ENCODE measurements at regions not wholly inside any gene's neighbourhood (a gene's known extent, or its start where the extent isn't known, plus 50 kb on each side); places are given as distances from the start of the nearest gene placed in this dataset.

DNA sequence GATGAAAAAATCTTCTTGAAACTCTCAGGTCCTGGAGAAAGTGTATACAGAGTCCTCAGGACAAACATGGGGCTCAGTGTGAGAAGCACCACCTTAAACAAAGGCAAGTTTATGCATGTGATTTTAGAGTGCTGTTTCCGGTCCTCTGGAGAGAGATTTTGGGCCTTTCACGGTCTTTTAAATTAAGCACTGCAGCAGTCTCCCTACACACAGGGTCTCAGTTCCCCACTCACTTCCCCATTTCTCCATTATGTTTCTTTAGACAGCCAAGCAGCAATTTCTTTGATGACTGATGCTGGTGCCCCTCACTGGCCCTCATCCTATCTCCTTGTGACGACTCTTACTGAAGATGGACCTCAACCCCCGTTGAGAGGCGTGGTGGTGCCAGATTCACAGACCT, 220.2 kb upstream of the CLINT1 start:
- DNase-seq (ENCODE audit: low read depth in 2 of 2, low spot score in 1 of 2) = no peak

DNA sequence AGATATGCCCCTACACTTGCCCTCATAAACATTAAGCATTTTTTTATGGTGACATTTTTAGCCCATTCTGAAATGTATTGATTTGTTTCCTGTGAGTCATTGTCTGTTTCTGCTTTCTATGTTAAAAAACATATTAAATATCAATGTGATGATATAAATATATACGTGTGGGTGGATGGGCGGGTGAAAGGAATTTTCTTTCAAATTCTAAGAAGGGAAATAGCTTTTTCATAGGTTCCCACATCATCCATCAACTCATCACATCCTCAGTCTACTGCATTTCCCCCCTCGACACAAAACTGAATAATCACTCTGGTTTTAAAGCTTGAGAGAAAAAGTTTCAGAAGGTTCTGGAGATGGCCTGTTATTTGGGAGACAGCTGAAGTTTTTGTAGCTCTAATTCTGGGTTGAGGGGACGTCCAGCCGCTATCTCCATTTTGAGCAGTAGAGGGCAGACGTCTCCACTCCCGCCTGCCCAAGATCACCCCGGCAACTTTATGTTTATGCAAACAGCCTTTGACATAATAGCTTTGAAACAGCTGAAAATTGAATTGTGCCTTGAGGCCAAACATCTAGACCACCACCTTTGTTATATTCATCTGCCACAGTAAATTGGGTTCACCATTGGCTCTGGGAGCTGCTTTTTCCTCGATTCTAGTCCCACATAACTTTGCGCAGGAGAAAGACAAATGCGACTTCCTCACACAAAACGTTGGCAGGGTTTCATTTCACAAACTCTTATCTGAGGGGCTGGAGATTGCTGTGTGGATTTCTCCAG, 216.2 kb upstream of the CLINT1 start:
- DNase-seq (ENCODE audit: low read depth in 2 of 2, low spot score in 1 of 2) = peak in 1 of 2 donors; percentile 6

DNA sequence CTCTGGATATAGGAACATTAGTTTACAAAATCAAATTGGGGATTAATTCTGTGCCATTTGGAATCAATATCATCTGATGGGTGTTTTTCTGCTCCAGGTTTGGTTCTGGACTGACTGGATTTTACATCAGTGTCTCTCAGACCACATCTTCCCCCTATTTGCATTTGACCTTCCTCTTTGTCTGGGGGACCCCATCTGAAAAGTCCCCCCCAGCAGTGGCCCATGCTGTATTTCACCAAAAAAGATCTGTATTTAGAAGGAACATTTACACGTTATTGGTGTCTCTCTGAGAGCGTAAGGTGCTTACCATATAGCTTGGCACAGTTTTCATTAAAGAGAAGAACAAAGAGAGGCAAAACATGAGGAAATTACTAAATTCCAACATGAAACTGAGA, 215.6 kb upstream of the CLINT1 start:
- no peak for DNase-seq (ENCODE audit: low read depth in 2 of 2, low spot score in 1 of 2)

DNA sequence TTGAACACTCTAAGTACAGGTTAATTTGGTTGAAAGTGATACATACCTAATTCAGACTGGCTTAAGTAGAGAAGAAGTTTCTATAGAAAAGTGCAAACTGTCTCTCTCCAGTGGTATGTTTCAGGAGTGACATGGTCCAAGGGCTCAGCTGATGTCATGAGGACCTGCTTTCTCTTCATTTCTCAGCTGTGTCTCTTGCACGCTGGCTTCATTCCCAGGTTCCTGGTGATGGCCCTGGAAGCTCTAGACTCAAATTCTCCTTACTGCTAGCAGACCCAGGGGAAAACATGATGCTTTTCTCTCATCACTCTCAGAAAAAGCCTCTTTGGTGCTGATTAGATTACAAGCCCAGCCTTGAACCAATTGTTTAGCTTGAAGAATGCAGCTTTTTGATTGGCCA, 211.9 kb upstream of the CLINT1 start:
- no peak for DNase-seq (ENCODE audit: low read depth in 2 of 2, low spot score in 1 of 2)

DNA sequence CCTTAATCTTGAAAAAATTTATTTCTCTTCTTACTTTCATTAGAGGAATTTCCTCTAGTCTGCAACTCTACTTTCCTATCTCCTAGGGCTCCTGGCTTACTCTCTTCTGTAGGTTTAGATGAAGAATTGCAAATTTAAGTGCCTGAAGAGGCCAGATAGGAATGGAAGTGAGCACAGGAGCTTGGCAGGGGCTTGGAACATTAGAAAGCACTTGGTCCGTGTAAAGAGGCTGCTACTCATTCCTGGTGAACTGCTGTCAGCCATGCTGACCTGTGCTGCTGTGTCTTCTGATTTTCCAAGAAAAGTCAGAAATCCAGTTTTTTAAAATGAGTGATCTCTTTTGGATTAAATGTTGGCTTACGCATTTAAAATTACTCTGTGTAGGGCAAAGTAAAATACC, 210.9 kb upstream of the CLINT1 start:
- DNase-seq (ENCODE audit: low read depth in 2 of 2, low spot score in 1 of 2) = no peak

DNA sequence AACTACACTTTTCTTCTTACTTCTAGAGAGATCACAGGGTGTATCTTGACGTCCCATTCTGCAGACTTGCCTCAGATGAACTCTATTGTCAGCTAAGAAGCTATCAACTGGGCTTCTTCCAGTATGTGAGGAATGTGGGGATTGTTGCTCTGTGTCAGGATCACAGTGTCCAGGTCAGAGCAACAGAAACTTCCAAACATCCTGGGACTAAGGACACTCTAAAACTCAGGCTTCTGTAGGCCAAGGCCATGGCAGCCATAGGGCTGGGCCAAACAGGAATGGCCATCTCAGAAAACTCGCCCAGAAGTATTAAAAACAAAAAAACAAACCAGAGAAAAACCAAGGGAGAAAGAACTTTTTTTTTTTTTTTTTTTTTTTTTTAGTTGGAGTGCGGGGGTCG, 210.0 kb upstream of the CLINT1 start:
- DNase-seq (ENCODE audit: low read depth in 2 of 2, low spot score in 1 of 2) = no peak

DNA sequence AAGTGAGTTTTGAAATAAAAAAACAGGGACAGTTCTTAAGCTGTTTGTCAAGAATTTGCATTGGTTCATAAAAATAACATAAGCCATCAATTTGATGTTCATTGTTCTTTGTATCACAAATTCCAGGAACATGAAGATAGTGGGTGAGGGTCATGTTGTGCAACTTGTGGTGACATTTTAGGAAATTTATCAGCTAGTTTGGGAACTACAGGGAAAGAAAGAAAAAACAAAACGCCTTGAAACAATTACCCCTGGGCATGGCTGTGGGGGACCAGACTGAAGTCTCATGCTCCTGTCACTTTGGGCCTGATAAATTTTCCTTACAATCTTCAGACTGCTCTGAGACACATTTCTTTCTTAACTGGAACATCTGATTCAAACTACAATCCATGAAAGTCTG, 207.1 kb upstream of the CLINT1 start:
- DNase-seq (ENCODE audit: low read depth in 2 of 2, low spot score in 1 of 2) = no peak

DNA sequence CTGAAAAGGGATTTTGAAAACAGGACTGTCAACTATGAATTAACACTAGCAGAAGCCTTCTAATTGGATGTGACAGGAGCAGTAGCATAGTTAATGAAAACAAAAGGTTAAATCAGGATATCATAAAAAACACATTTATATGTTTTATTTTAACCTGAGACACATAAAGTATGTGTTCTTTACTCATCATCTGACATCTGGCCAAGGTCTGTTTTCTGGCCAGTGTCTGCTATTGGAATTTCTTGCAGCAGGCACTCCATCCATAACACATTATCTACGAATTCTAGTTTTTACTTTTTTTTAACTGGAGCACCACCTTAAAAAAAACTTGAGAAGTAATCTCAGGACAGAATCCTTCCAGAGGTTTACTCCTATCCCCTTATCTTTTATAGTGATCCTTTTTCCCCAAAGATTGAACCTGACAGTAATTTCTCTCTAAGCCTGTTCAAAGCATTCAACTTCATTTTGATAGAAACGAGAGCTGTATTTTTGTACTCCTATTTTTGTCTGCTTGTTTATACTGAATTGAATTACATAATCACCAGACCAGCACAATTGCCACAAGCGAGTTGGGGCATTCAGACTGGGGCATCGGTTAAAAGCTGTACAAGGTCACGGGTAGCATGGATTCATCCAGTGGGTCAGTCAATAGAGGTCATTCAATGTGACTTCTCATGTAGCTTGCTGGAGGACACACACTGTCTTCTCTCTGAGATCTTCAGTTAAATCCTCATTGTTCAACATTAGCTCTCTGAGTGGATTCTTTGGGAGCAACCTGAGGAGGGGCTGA, 205.6 kb upstream of the CLINT1 start:
- DNase-seq (ENCODE audit: low read depth in 2 of 2, low spot score in 1 of 2) = no peak

DNA sequence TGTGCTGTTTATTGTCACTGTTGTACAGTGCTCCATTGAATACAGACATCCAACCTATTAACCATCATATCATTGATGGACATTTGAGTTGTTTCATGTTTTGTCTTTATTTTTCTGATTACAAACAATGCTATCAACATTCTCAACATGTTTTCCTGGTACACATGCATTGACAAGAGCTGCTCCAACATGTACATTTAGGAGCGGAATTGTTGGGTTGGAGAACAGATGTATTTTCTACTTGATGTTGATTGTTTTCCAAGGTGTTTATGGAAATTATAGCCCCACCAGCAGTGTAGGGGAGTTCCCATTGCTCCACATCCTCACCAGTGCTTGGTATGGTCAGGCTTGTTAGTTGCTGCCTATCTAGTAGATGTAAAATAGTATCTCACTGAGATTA, 204.1 kb upstream of the CLINT1 start:
- no peak for DNase-seq (ENCODE audit: low read depth in 2 of 2, low spot score in 1 of 2)

DNA sequence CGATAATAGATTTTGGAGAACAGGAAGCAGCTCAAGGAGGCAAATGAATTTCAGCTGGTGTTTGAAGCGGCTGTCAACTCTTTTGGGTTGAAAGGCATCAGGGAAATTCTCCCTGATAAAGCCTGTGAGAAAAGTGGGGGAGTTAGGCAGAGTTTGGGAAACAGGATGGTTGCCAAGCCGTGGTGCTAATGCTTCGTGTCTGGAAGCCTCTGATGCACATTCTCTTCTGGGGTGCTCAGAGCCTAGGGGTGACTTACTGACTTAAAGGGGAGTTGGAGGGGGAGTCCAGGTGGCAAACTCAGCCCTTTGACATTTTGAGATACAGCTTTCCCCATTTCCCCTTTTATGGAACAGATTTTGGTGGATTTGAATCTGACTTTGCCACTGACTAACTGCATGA, 202.5 kb upstream of the CLINT1 start:
- DNase-seq (ENCODE audit: low read depth in 2 of 2, low spot score in 1 of 2) = no peak

DNA sequence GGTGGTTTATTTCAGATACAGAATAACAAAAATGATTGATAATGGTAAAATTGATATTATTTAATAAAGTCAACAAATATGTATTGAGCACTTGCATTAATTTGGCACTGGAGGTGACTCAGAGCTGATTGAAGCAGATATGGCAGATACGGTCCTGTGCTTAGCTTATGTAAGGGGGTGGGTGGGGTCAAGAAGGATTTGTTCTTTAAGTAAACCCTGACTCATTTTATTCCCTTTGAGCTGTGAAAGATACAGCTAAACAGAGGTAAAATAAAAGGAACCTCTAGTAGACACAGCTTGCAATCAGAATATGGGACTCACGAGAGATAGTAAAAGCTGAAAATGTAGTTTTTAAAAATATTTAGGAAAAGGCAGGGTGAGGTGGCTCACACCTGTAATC, 201.3 kb upstream of the CLINT1 start:
- no peak for DNase-seq (ENCODE audit: low read depth in 2 of 2, low spot score in 1 of 2)

DNA sequence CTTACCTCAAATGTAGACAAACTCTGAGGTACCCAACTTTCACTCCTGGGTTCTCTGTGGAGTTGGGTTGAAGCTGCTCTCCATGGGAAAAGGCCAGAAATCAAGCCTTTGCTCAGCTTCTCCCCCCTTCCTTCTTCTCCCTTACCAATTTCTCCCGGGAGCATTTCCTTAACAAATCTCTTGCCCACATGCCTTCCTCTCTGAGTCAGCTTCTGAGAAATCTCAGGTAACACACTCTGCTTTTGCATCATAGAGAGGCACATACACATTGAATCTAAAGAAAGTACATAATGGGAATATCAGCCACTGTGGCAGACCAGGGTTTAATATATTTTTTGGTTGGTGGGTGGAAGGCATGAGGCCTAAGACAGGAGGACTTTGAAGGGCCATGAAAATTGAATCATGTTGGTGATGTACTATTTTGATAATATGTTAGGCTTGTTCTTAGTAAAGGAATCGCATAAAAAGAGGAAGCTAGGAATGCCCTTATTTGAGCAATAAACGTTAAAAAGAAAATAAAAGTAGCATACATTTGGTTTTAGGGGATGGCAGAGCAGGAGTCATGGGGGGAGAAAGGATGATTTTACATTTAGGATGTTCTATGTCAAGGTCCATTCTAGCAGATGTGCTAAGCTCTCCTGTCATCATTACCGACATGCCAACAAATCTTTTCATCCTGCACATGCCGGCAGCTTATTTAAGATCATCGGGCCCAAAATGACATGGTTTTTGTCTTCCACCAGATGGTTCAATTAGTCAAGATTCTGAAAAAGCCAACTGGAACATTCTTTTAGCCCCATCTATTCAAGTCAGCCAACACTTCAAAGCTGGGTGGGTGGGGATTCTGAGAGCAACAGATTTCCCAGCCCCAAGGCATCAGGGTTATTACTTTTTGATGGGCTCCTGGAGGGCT, 199.5 kb upstream of the CLINT1 start:
- no peak for DNase-seq (ENCODE audit: low read depth in 2 of 2, low spot score in 1 of 2)

DNA sequence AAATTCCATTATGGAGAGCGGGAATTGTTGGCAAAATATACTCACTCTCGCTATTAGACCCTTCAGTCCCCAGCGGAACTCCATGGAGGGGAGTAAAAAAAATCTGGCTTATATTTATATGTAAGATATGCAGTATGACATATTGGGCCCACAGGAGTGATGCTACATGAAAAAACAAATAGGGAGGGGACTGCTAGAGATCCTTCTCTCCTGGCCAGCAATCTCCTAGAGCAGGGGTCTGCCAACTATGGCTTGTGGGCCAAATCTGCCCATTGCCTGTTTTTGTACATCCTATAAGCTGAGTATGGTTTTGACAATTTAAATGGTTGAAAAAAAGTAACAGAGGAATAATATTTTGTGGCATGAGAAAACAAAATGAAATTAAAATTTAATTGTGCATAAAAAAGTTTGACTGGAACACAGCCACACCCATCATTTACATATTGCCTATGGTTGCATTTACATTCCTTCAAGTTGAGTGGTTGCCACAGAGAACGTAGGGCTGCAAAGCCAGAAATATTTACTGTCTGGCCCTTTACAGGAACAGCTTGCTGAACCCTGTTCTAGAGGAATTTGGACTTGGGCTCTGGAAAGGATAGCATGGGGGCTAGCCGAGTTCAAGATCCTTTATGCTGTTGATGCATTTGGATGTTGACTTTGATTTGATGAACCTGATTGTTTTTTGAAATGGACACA, 197.3 kb upstream of the CLINT1 start:
- DNase-seq (ENCODE audit: low read depth in 2 of 2, low spot score in 1 of 2) = no peak

DNA sequence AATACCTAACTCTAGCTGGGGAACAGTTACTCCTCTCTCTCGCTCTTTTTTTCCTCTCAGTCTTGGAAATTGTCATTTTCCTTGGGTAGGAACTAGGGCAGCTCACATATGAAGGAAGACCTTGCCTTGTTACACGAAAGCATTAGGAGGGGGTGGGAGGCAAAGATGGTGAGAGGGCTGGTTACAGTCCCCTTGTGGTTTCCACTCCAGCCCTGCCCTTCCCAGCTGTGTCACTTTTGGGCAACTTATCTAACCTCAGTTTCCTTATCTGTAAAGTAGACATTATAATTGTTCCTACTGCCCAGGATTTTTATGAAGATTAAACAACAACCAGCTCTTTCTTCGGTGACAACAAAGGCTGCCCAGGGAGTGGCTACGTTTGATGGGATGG, 196.2 kb upstream of the CLINT1 start:
- no peak for DNase-seq (ENCODE audit: low read depth in 2 of 2, low spot score in 1 of 2)

DNA sequence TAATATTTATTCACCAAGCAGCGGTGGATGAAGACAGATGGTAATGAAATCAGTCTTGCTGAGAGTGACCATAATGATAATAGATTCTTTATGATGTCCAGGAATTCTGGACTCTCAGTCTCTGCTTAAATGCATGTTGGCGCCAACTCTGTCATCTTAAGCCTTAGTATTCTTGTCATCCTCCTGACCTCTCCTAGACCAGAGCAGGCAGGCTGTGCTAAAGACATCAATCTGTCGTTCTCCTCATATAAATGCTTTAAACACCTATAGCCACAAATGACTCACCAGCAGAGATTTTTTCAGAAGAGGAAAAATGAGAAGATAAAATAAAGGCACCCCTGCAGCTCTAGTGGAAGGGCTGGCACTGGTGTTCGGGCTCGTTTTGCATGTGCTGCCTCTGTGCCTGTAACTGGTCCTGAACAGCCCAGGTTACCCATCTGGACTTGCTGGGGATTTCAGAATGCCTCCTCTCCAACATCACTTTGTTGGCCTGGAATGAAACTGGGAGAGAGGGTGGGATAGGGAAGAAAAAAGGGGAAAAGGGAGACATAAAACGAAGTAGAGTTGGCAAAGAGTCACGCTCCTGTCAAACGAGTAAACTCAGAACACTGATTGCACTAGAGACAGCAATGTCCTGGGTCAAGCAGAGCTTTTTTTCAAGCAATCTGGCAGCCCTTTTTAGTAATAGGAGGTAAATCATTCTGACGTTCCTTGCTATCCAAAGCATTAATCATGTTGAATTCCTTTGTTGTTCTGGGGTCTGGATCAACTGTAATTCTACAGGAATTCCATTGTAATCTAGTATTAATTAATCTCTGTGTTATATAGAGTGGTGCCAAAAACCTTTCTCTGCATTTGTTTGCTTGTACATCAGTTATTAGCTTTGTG, 195.5 kb upstream of the CLINT1 start:
- DNase-seq (ENCODE audit: low read depth in 2 of 2, low spot score in 1 of 2) = no peak

DNA sequence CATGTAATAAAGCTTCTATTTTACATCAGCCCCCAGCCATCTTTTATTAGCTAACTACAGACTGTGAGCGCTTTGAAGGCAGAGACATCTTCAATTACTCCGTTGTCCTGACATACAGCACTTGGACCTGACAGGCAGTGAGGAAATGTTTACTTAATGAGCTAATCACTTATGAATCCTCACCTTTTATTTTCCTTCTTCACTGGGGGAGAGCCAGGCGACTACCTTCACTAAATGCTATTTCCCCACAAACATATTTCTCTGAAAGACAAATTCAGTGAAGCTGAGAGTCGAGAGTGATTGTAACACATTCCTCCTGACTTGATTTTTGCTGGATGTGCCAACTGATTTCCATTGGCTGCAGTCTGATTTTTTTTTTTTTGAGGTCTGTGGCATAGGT, 192.1 kb upstream of the CLINT1 start:
- DNase-seq (ENCODE audit: low read depth in 2 of 2, low spot score in 1 of 2) = no peak

DNA sequence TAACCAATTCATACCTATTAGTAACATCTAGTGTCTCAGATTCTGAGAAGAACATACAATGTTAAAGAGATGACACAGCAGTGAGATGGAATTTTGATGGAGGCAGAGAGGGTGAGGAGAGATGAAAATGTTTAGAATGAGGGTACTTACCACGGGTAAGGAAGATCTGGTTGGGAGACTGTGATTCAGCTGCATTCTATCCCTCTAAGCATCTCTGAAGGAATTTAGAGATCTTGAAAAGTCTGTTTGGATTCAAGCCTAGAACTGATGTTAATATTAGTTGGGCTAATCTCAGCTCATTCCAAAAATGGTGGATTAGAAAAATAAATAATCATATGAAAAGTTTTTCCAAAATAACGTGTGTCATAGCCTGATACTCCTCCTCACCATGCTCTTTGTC, 191.5 kb upstream of the CLINT1 start:
- DNase-seq (ENCODE audit: low read depth in 2 of 2, low spot score in 1 of 2) = no peak

DNA sequence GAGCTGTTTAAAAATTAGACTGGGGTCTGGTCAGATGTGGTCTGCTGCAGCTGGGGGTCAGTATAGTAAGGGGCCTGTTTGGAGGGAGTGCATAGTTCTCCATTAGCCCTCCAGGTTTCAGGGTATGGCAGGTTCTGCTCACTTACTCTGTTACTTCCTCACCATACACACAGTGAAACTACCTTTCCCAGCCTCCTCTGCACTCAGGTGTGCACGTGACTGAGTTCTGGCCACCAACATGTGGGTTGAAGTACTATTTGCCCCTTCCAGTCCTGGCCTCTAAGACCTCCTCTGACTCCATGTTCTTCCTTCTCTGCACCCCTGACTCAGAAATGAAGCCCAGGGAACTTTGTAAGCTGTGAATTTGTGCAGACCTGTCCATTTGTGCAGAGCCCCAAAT, 190.5 kb upstream of the CLINT1 start:
- no peak for DNase-seq (ENCODE audit: low read depth in 2 of 2, low spot score in 1 of 2)

DNA sequence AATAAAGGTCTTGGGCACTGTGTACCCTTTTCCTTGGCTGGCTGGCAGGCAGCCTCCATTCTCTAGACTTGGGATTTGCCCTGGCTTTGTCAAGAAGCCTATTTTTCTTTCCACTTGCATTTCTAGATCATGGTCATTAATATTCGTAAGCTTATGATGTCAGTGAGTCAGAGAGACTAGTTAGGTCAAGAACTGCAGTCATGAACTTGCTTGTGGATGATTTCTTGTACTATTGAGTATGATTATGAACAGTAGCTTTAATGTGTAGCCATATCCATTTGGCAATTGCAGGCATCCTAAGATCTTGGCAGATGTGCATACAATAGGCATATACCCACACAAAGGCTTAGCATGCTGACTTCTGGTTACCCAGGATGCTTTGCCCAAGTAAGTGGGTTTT, 186.8 kb upstream of the CLINT1 start:
- DNase-seq (ENCODE audit: low read depth in 2 of 2, low spot score in 1 of 2) = no peak

DNA sequence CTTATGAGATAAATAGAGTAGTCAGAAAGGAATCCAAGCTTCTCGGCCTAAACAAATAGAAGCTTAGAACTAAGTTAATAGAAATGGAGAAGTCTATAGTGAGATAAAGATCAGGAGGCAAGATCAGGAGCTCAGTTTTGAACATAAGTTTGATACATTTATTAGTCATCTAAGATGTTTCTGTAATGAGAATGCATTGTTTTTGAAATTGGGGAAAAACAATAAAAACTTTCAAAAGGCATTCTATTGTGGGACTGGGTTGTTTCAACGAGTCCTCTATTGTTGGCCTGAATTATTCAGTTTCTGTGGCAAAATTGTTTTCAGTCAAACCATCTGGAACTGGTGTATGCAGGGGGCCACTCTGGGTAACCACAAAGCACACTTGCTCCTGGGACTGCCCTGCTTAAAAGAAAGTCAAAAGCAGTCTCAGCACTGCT, 181.0 kb upstream of the CLINT1 start:
- no peak for DNase-seq (ENCODE audit: low read depth in 2 of 2, low spot score in 1 of 2)
